ENCODE measurements at regions not wholly inside any gene's neighbourhood (a gene's known extent, or its start where the extent isn't known, plus 50 kb on each side); places are given as distances from the start of the nearest gene placed in this dataset.
"Not testable (repeated sequence)": the region's sequence is repeated elsewhere in the genome, so short reads cannot be mapped to it uniquely, and the experiment has no call there.

DNA sequence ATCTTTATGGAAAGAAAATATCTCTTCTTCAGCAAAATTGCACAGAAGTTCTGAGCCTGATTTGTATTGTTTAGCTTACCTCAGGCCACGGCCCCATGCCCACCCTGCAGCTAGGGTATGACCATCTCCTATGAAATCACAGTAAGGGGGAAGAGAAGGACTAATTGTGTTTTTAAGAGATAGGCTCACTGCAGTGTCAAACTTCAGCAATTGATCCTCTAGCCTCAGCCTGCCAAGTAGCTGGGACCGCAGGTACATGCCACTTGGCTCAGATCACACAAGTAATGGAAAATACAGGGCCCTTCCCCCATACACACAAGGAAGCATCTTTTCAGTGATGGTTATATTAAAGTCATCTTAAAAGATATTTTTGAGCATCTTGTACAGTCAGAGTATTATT lies 60.0 kb downstream of the DMAC1 start:
- no peak for DNase-seq (ENCODE audit: low read depth in 3 of 3)

GRCh38 chr9:7735311-7735710 lies 64.3 kb downstream of the DMAC1 start:
- DNase-seq (ENCODE audit: low read depth in 3 of 3) = no peak

- no peak for DNase-seq (ENCODE audit: low read depth in 3 of 3)
These were observed 69.5 kb downstream of the DMAC1 start for GRCh38 chr9:7730164-7730445.

DNA sequence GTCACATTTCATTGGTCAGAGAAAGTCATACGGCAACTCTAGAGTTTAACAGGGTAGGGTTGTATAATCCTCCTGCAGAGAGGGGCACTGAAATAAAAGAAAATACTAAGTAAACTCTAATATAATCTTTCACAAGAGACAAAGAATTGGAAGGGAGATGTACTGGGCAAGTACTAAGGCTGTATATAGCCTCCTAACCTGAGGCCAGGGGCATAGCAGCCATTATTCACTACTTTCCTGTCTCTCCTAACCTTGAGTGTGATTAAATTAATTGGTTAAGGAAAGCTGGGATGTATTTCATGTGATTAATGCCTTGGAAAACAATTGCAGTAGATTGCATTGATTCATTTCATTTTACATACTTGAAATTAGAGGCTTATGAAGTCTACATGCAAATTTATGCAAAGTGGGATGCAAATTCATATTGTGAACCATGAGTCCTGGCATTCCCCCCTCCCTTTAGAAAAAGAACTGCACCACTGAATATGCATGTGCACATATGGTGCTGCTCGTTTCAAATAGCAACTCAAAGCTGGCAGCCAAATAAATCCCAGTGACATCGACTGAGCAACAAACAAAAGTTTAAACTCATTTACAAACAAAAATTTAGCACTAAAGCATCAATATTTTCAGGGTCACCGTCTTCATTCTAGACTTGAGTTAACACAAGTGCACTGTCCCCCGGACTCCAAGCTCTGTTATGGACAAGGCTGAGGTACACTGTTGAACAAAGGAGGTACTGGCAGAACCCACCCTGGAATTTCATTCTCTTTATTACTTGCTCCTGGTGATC lies 70.0 kb downstream of the DMAC1 start:
- no peak for DNase-seq (ENCODE audit: low read depth in 3 of 3)

- DNase-seq (ENCODE audit: low read depth in 3 of 3) = no peak
These were observed 78.3 kb downstream of the DMAC1 start for GRCh38 chr9:7721291-7721690.

- not testable (repeated sequence) for DNase-seq (ENCODE audit: low read depth in 3 of 3)
These were observed 86.5 kb downstream of the DMAC1 start for GRCh38 chr9:7713088-7713487.

DNA sequence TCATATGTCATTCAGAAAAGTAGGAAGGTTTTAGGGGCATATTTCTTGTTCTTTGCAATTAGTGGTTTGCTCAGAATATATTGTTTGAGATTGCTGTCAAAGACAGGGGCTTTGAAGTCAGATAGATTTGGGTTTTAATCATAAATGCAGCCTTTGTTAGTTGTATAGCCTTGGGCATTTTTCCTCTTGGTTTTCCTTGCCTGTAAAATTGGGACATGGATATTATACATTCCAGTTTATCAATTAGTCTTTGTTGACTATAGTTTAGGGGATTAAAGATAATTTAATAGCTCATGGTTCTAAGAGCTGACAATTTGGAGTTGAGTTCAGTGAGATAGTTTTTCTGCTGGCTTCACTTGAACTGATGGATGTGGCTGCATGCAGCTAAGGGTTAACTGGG lies 88.9 kb downstream of the DMAC1 start:
- DNase-seq (ENCODE audit: low read depth in 3 of 3) = no peak

GRCh38 chr9:7707934-7708333 lies 91.6 kb downstream of the DMAC1 start:
- DNase-seq (ENCODE audit: low read depth in 3 of 3) = no peak

DNA sequence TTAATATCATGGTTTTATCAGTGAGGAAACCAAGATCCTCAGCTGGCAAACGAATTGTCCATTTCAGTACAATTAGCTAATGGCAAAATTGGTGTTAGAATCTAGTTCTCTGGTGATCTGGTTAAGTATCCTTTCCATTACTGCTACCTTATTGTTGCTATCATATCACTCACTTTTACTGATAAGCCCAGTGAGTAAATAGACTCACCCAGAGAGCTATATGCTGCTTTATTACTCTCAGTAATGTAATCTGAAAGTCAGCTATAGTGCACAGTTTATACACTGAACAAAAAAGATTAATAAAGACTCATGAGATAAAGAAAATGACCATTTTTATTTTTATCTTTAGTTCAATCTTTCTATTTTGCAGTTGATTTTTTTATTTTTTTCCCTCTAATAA lies 95.0 kb downstream of the DMAC1 start:
- no peak for DNase-seq (ENCODE audit: low read depth in 3 of 3)

- no peak for DNase-seq (ENCODE audit: low read depth in 3 of 3)
These were observed 107.7 kb downstream of the DMAC1 start for GRCh38 chr9:7691909-7692308.

DNA sequence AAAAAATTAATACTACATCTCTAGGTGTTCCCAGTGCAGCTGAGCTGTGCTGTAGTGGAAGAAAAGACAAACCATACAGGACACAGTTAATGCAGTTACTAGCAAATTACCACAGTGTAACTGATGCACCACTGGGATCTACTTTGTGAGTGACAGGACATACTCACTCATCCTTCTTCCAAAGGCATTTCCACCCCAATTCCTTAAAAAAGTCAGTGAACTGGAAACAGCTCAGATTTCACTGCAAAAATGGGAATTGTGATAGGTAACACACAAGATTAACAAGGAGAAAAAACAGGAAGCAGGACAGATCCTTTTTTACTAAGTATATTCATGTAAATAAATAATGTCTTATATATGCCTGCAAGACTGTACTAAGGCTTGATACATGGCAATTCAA lies 109.6 kb downstream of the DMAC1 start:
- DNase-seq (ENCODE audit: low read depth in 3 of 3) = no peak

- no peak for DNase-seq (ENCODE audit: low read depth in 3 of 3)
These were observed 111.0 kb downstream of the DMAC1 start for GRCh38 chr9:7688626-7689025.

- DNase-seq (ENCODE audit: low read depth in 3 of 3) = no peak
These were observed 122.9 kb downstream of the DMAC1 start for GRCh38 chr9:7676609-7677156.

DNA sequence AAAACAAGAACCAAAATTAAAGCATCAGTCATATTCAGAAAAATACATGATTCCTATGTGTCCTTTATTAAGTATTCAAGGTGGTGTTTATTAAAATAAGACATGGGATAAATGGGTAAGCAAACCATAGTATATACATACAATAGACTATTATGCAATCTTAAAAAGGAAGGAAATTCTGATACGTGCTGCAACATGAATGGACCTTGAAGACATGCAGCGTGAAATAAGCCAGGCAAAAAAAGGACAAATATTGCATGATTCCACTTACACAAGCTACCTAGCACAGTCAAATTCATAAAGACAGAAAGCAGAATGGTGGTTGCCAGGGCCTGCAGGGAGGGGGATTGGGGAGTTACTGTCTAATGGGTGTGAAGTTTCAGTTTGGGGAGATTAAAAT lies 127.7 kb downstream of the DMAC1 start:
- DNase-seq (ENCODE audit: low read depth in 3 of 3) = no peak

DNA sequence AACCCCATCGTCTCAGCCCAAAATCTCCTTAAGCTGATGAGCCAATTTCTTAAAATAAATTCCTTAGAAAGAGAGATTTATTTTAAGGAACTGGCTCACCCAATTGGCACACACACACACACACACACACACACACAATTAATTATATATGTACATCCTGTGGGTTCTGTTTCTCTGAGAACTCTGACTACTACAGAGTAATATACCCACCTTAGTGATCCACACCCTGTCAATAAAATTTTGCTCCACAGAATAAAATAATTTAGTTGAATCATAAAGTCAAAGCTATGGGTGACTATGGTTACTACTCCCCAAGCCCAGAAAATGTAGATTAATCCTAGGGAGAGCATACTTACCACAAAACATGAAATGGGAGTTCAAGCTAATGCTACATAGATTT lies 131.0 kb downstream of the DMAC1 start:
- DNase-seq (ENCODE audit: low read depth in 3 of 3) = no peak

GRCh38 chr9:7665874-7666273 lies 133.7 kb downstream of the DMAC1 start:
- DNase-seq (ENCODE audit: low read depth in 3 of 3) = no peak

GRCh38 chr9:7659766-7660165 lies 139.8 kb downstream of the DMAC1 start:
- no peak for DNase-seq (ENCODE audit: low read depth in 3 of 3)

- no peak for DNase-seq (ENCODE audit: low read depth in 3 of 3)
These were observed 142.9 kb downstream of the DMAC1 start for GRCh38 chr9:7656636-7657035.

- DNase-seq (ENCODE audit: low read depth in 3 of 3) = no peak
These were observed 146.3 kb downstream of the DMAC1 start for GRCh38 chr9:7653262-7653661.

DNA sequence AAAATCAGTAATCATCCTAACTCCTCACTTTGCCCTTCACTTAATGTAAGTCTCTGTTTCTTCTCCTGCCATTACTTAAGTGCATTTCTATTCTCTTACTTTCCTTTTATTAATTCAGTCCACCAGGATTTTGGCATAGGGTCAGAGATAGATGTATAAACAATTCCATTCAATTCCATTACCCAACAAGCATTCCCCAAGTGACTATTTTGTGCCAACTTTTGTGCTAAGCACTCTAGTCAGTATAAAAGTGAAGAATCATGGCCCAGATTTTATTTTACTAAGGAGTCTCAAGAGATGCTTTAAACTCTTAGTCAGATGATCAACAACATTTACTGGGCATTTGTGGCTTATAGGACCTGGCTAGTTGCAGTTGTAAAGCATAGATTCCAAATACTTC lies 159.3 kb downstream of the DMAC1 start:
- DNase-seq (ENCODE audit: low read depth in 3 of 3) = no peak

DNA sequence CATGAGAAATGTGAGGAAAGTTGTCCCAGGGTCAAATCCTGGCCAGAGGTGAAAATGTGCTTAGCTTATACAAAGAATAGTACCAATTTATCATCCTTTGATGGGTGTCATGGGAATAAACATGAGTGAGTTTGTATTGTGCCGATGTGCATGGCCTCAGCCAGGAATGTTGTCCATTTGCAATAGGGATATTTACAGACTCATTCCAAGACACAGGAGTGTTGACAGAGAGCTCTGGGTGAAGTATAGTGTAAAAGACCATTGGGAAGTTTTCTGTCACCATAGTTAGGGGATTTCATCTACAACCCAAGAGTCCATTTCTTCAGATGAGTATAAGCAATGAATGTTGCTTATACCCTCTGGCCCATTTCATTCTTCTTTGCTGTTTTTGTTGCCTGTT lies 160.1 kb downstream of the DMAC1 start:
- DNase-seq (ENCODE audit: low read depth in 3 of 3) = no peak

- DNase-seq (ENCODE audit: low read depth in 3 of 3) = no peak
These were observed 162.6 kb downstream of the DMAC1 start for GRCh38 chr9:7636838-7637467.

DNA sequence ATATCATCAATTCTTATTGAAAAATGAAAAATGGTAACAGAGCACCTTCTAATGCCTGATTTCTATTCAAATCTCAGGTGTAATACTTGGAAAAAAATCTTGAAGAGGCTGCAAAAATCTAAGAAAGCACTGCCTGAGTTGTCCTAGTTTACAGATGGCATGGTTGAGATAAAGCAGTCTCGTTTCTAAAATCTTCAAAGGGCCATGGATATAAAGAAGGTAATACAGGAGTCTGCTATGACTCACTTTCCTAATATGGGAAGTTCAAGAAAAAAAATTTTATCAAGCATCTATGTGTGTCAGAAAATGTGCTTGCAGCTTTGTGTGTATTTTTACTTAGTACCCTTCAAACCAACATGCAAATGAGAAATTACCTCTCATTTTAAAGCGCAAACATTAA lies 163.3 kb downstream of the DMAC1 start:
- DNase-seq (ENCODE audit: low read depth in 3 of 3) = no peak

Measured in stimulated activated CD4-positive, alpha-beta T cell treated with anti-CD3 and anti-CD28 coated beads, TNF-alpha, amount 100 ng/mL, for 48 hours (primary cell).